Activated CD8-positive, alpha-beta T cell treated with anti-CD3 and anti-CD28 coated beads, Interleukin-2, amount 10 ng/mL, durations not matched to agents 7 days and 5 days (primary cell): ENCODE measurements at regions not wholly inside any gene's neighbourhood (a gene's known extent, or its start where the extent isn't known, plus 50 kb on each side); places are given as distances from the start of the nearest gene placed in this dataset.

Experiments used
- ATAC-seq: fragments of 150-1000 bp; cut with Tn5 transposase; one replicate; pipeline ENCODE4 v1.10.0; 2021; ENCODE audit warnings: moderate library complexity
- CTCF ChIA-PET: fragments of 350-600 bp; sonication (Branson Sonifier 250); formaldehyde crosslinking; loops from one replicate; lab custom pipeline; 2021; ENCODE audit warnings: antibody characterized with exemption; lab: Charles Lee
- POLR2A ChIA-PET: fragments of 350-600 bp; sonication (Branson Sonifier 250); formaldehyde crosslinking; loops from one replicate; lab custom pipeline; 2021; ENCODE audit warnings: antibody characterized with exemption; lab: Charles Lee
- DNase-seq: peaks from one replicate; pipeline ENCODE4 v3.0.0-alpha.2; 2020
- H3K27ac Mint-ChIP-seq: one replicate; pipeline ENCODE4 v1.8.0; 2021; ENCODE audit warnings: mild to moderate bottlenecking, mixed read lengths
- H3K27me3 Mint-ChIP-seq: one replicate; pipeline ENCODE4 v1.8.0; 2021; ENCODE audit warnings: low read depth, mixed read lengths
- H3K36me3 Mint-ChIP-seq: one replicate; pipeline ENCODE4 v1.8.0; 2021; ENCODE audit warnings: low read depth, mixed read lengths
- H3K4me1 Mint-ChIP-seq: one replicate; pipeline ENCODE4 v1.8.0; 2021; ENCODE audit warnings: low read depth, mixed read lengths
- H3K4me3 Mint-ChIP-seq: one replicate; pipeline ENCODE4 v1.8.0; 2021; ENCODE audit warnings: mild to moderate bottlenecking, mixed read lengths
- H3K9me3 Mint-ChIP-seq: one replicate; pipeline ENCODE4 v1.8.0; 2022; ENCODE audit warnings: mixed read lengths; ENCODE audit not compliant: insufficient read depth

DNA sequence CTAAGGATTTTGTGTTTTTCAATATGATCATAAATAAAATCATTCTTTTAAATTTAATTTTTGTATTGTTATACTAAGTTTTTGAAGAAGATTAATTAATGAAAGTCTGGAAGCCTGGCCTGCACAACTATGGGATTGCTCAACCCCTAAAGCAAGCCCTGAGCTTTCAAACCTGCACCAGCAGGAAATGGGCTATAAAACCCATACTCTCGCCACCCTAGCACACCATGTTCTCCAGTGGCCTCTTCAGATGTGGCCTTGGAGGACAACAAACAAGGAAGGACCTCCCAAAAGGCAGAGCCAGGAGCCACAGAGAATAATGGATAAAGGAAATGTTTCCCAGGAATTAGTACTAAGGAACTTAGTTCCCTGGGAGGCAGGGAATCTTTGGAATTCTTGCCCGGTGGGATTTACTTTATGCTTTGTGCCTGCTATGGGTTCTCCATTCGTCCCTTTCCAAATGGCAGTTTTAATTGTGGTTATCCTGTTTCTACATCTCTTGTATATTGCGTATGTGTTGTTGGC lies 212.5 kb downstream of the ZFP36L2 start:
- ChIA-PET CTCF (no interaction called here), POLR2A (no interaction called here)
- peaks cover 7% of the 10 kb centered on the region for H3K4me1 Mint-ChIP-seq
- no peaks in the 10 kb centered on the region for H3K9me3 Mint-ChIP-seq
- DNase-seq (no peak), ATAC-seq (no peak)
- H3K27ac Mint-ChIP-seq, result no peak overlapping the region
- H3K27me3 Mint-ChIP-seq, result no peaks in the 10 kb centered on the region
- no peak overlapping the region for H3K4me3 Mint-ChIP-seq
- H3K36me3 Mint-ChIP-seq, result no peaks in the 10 kb centered on the region

DNA sequence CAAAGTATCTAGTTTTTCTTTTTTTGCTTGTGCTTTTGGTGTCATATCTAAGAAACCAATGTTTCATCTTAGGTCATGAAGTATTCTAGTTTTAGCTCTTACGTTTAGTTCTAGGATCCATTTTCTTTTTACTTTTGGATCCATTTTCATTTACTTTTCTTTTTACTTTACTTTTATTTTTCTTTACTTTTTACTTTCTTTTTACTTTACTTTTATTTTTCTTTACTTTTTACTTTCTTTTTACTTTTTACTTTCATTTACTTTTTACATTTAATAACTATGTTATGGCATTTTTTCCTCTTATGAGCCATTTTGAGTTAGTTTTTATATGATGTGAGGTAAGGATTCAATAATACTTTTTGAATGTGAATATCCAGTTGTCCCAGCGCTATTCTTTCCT lies 213.4 kb downstream of the ZFP36L2 start:
- H3K4me1 Mint-ChIP-seq, result peaks cover 7% of the 10 kb centered on the region
- no peaks in the 10 kb centered on the region for H3K27me3 Mint-ChIP-seq
- DNase-seq (no peak), ATAC-seq (no peak)
- POLR2A ChIA-PET, result no interaction called here
- no peak overlapping the region for H3K27ac Mint-ChIP-seq
- no peaks in the 10 kb centered on the region for H3K36me3 Mint-ChIP-seq
- no peaks in the 10 kb centered on the region for H3K9me3 Mint-ChIP-seq
- CTCF ChIA-PET, result interaction anchor here (0.9 kb wide), 1 partner anchor 66 kb away, joined by 3 read pairs; no protein-coding TSS in a partner anchor
- no peak overlapping the region for H3K4me3 Mint-ChIP-seq

DNA sequence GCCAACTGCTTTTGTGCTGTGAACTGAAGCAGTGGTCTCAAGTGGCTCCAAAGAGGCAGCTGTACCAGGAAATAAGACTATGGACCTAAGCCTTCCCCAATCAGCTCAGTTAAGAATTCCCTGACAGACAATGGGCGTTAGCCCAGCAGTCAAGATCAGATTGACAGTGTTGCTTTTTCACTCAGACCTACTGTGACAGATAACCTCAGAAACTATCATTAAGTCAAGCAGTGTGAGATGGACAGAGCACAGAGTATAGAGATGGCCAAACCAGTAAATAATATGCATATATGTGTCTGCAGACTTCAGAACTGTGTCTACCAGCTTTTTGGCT lies 215.3 kb downstream of the ZFP36L2 start:
- POLR2A ChIA-PET, result no interaction called here
- no peaks in the 10 kb centered on the region for H3K27me3 Mint-ChIP-seq
- no peaks in the 10 kb centered on the region for H3K9me3 Mint-ChIP-seq
- CTCF ChIA-PET, result interaction anchor here (0.7 to 1.2 kb wide), 3 partner anchors 36 to 474 kb away, joined by 3 to 5 read pairs (median 4); no protein-coding TSS in a partner anchor
- no peak for ATAC-seq
- no peak overlapping the region for H3K4me3 Mint-ChIP-seq
- DNase-seq, result no peak
- no peaks in the 10 kb centered on the region for H3K36me3 Mint-ChIP-seq
- H3K4me1 Mint-ChIP-seq, result peaks cover 7% of the 10 kb centered on the region
- no peak overlapping the region for H3K27ac Mint-ChIP-seq

DNA sequence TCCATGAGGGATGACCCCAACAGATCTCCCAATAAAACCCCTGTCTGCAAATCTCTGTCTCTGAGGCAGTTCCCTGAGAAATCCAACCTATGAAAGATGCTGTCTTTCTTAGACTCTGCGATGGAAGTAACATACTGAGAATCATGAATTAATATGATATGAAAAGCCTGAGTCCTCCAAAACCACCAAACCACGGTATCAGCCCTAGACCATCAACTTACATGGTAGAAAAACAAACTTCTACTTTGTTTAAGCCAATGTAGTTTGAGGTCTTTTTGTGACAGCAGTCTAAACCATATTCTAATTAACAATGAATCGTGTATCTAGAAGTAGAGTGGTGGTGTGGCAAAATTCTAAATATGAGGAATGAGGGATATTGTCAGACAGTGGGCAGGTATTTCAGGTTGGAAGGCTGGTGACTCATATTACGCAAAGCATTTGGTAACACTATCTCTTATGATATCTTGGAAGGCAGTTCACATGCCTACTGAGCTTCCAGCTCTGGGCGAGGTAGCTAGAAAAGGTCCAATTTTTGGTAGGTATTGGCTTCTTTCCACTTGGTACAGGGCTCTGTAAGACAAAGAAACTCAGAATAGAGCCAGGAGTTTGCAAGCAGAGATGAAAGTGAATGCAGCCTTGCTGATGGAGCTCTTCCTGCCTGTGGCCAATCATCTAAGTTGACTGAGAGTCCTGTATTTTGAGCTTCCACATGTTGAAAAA lies 215.8 kb downstream of the ZFP36L2 start:
- Mint-ChIP-seq H3K27ac (no peak overlapping the region), H3K9me3 (no peaks in the 10 kb centered on the region), H3K4me1 (peaks cover 7% of the 10 kb centered on the region), H3K36me3 (no peaks in the 10 kb centered on the region), H3K4me3 (no peak overlapping the region), H3K27me3 (no peaks in the 10 kb centered on the region)
- ChIA-PET POLR2A (no interaction called here), CTCF (interaction anchor here (0.7 to 1.2 kb wide), 3 partner anchors 36 to 474 kb away, joined by 3 to 5 read pairs (median 4); no protein-coding TSS in a partner anchor)
- no peak for ATAC-seq
- no peak for DNase-seq

DNA sequence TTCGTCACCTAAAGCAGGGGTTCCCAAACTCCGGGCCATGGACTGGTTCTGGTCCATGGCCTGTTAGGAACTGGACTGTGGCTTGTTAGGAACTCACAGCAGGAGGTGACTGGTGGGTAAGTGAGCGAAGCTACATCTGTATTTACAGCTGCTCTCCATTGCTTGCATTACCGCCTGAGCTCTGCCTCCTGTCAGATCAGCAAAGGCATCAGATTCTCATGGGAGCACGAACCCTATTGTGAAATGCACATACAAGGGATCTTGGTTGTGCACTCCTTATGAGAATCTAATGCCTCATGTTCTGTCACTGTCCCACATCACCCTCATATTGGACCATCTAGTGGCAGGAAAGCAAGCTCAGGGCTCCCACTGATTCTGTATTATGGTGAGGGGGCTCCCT lies 217.0 kb downstream of the ZFP36L2 start:
- DNase-seq, result no peak
- ChIA-PET CTCF (interaction anchor here (1.1 to 1.2 kb wide), 2 partner anchors 220 to 596 kb away, joined by 3 to 4 read pairs; no protein-coding TSS in a partner anchor), POLR2A (no interaction called here)

DNA sequence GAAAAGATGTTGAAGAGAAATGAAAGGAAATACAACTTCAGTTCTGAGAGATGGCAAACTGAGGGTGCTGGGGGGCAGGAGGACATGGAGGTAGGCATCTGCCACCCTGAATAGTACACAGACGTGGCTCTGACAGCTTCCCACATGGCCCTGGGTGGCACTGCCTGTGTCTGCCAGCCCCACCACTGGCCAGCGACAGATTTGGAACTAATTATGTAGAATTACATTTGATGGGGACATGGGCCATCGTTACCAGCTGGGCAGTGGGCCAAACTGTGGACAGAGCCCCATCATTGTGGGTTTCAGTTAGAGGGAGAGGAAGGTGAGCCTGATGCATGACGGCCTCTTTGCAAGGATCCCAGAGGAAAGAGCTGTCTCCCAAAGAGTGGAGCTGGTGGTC lies 216.0 kb upstream of the HAAO start:
- peaks cover 7% of the 10 kb centered on the region for H3K4me1 Mint-ChIP-seq
- POLR2A ChIA-PET, result no interaction called here
- no peak overlapping the region for H3K27ac Mint-ChIP-seq
- no peaks in the 10 kb centered on the region for H3K9me3 Mint-ChIP-seq
- H3K27me3 Mint-ChIP-seq, result no peaks in the 10 kb centered on the region
- DNase-seq (no peak), ATAC-seq (no peak)
- H3K36me3 Mint-ChIP-seq, result no peaks in the 10 kb centered on the region
- CTCF ChIA-PET, result interaction anchor here (1.1 to 1.2 kb wide), 2 partner anchors 221 to 597 kb away, joined by 3 to 4 read pairs; no protein-coding TSS in a partner anchor
- no peak overlapping the region for H3K4me3 Mint-ChIP-seq

More for the DNA sequence above, 217.0 kb downstream of the ZFP36L2 start:
- Mint-ChIP-seq H3K27ac (no peak overlapping the region), H3K4me1 (peaks cover 7% of the 10 kb centered on the region), H3K9me3 (no peaks in the 10 kb centered on the region), H3K36me3 (no peaks in the 10 kb centered on the region), H3K4me3 (no peak overlapping the region), H3K27me3 (no peaks in the 10 kb centered on the region)
- no peak for ATAC-seq

DNA sequence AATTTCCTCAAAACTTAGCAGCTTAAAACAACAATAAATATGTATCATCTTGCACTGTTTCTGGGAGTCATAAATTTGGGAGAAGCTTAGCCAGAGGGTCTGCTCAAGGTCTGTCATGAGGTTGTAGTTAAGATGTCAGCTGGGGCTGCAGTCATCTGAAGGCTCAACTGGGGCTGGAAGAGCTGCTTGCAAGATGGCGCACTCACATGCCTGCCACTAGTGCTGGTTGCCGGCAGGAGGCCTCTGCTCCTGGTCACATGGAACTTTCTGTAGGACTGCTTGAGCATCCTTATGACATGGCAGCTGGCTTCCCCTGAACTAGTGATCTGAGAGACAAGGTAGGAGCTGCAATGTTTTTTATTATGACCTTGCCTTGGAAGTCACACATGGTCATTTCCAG lies 215.5 kb upstream of the HAAO start:
- Mint-ChIP-seq H3K9me3 (no peaks in the 10 kb centered on the region), H3K27ac (no peak overlapping the region), H3K4me1 (peaks cover 7% of the 10 kb centered on the region), H3K36me3 (no peaks in the 10 kb centered on the region), H3K27me3 (no peaks in the 10 kb centered on the region), H3K4me3 (no peak overlapping the region)
- no peak for ATAC-seq
- CTCF ChIA-PET, result no interaction called here
- POLR2A ChIA-PET, result no interaction called here
- DNase-seq, result no peak

DNA sequence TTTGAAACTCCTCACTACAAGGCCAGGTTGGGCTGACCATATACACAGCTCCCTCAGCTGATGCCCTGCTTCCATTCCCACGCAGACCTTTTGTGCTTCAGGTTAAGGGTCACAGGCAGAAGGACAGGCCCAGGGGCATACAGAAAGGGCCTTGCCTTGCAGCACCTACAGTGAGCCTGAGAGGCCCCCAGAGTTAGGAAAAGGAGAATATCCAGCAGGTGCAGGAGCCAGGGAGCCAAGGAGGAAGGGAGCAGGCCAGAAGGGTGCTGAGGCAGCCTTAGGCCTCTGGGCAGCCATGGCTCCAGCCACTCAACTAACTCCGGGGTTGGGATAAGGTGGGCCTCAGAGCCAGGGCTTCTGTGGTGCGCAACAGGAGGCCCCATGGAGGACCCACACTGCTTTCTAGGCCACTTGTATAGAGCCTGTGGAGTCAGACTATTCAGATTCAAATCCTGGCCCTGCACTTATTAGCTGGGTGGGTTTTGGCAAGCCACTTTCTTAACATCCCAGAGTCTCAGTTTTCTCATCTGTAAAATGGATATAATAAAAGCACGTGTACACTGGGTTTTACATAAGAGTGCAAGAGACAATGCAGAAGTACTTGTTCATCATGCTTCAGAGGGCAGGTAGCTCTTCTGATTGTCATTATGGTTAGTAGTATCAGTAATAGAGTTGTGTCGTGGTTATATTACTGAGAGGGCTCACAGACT lies 214.6 kb upstream of the HAAO start:
- ATAC-seq (no peak), DNase-seq (no peak)
- H3K4me1 Mint-ChIP-seq, result peaks cover 7% of the 10 kb centered on the region
- H3K4me3 Mint-ChIP-seq, result no peak overlapping the region
- H3K36me3 Mint-ChIP-seq, result no peaks in the 10 kb centered on the region
- no peaks in the 10 kb centered on the region for H3K27me3 Mint-ChIP-seq
- POLR2A ChIA-PET, result interaction anchor here (0.6 kb wide), 1 partner anchor 357 kb away, joined by 3 read pairs; no protein-coding TSS in a partner anchor
- CTCF ChIA-PET, result interaction anchor here (0.8 kb wide), 1 partner anchor 17 kb away, joined by 3 read pairs; no protein-coding TSS in a partner anchor
- no peak overlapping the region for H3K27ac Mint-ChIP-seq
- H3K9me3 Mint-ChIP-seq, result no peaks in the 10 kb centered on the region

DNA sequence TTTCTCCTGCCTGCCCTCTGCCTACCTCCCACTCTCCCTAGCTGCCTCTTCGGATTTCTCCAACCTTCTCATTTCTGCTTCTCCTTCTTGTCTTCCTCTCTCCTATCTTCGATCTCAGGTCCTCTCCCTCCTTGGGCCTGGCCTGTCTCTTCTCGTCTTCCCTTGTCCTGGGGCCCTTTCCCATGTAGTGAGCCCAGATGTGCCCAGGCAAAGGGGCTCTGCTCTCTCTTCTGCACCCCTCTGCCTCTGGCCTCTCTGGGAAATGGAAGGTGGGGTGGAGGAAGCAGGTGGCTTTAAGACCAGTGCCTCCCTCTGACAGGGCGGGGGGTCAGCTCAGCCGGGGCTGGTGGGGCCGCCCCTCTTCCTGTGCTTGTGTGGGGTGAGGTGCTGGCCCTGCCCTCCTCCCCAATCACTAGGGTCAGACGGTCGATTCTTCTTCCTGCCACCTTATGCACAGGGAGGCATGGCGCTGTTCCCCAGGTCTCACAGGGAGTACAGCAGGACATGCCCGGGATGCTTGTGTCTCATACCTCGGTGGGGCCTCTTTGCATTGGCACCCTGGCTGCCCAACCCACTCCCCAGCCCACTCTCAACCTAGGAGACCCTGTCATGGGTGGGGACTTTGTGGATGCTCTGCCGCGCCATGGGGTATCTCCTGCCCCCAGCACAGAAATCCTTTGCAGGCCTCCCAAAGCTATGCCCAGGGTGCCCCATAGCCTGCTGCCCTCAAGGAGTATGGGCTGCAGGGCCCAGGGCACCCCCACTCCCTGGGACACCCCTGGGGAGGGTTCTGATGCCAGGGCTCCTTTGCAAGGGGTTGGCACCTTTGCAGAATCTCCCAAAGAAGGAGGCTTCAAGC lies 213.8 kb upstream of the HAAO start:
- no peak for ATAC-seq

DNA sequence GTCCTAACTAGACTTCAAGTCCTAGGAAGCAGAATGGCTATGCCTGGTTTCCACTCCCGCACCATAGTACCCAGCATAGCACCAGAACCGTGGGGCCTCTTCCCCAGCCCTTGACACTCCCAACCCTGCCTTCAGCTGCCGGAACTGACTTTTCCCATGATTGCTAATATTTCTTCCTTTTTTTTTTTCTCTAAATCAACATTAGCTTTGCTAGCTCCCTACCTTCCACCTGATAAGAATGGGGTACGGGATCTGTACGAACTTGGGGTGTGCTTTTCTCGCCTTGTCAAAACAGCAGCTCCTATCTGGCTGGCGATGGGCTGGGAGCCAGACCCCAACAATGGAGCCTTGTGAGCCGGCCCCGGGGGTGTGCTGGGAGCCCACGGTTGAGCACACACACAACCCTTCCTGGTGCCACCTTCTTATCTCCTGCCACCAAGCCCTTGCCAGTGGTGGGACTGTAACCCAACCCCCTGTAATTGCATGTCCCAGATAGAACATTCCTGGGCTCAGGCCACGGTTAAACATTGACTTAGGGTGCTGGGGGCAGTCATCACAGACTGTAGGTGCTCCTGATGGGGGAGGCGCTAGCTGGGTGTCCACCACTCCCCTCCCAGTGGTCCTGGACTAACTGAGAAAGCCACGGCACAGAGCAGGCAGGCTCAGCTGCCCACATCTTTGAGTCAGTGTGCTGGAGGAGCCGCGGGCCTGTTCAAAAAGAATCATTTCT lies 213.0 kb upstream of the HAAO start:
- H3K27me3 Mint-ChIP-seq, result no peaks in the 10 kb centered on the region
- no peak for DNase-seq
- ATAC-seq, result no peak
- POLR2A ChIA-PET, result no interaction called here
- peaks cover 3% of the 10 kb centered on the region for H3K4me1 Mint-ChIP-seq
- no peaks in the 10 kb centered on the region for H3K9me3 Mint-ChIP-seq
- no peaks in the 10 kb centered on the region for H3K36me3 Mint-ChIP-seq
- no peak overlapping the region for H3K27ac Mint-ChIP-seq
- CTCF ChIA-PET, result interaction anchor here (1.3 kb wide), 1 partner anchor 224 kb away, joined by 5 read pairs; no protein-coding TSS in a partner anchor
- no peak overlapping the region for H3K4me3 Mint-ChIP-seq

More for the DNA sequence above, 213.8 kb upstream of the HAAO start:
- POLR2A ChIA-PET, result interaction anchor here (0.6 kb wide), 1 partner anchor 358 kb away, joined by 3 read pairs; no protein-coding TSS in a partner anchor
- DNase-seq, result no peak
- H3K27ac Mint-ChIP-seq, result no peak overlapping the region
- H3K4me3 Mint-ChIP-seq, result no peak overlapping the region
- no peaks in the 10 kb centered on the region for H3K9me3 Mint-ChIP-seq
- CTCF ChIA-PET, result no interaction called here
- no peaks in the 10 kb centered on the region for H3K36me3 Mint-ChIP-seq
- peaks cover 7% of the 10 kb centered on the region for H3K4me1 Mint-ChIP-seq
- H3K27me3 Mint-ChIP-seq, result no peaks in the 10 kb centered on the region

DNA sequence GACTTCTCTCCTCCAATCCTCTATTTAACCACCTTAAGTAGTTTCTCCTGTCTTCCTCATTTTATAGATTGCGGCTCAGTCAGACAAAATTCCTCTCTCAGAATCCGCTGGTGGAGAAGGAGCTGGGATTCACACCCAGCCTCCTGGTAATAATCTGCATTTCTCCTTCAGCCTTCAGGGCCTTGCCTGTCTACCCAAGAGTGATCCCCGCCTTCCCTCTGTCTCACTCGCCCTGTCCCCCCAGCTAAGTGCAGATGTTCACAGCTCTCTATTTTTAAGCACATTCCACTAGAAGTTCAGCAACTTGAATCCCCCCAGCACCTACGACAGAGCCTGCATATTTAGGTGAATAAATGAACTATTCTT lies 212.5 kb upstream of the HAAO start:
- H3K4me1 Mint-ChIP-seq, result no peaks in the 10 kb centered on the region
- ChIA-PET POLR2A (no interaction called here), CTCF (interaction anchor here (1.3 kb wide), 1 partner anchor 224 kb away, joined by 5 read pairs; no protein-coding TSS in a partner anchor)
- ATAC-seq (no peak), DNase-seq (no peak)
- no peaks in the 10 kb centered on the region for H3K27me3 Mint-ChIP-seq
- no peaks in the 10 kb centered on the region for H3K36me3 Mint-ChIP-seq
- no peak overlapping the region for H3K27ac Mint-ChIP-seq
- no peaks in the 10 kb centered on the region for H3K9me3 Mint-ChIP-seq
- no peak overlapping the region for H3K4me3 Mint-ChIP-seq
